ENCODE measurements at regions not wholly inside any gene's neighbourhood (a gene's known extent, or its start where the extent isn't known, plus 50 kb on each side); places are given as distances from the start of the nearest gene placed in this dataset.

DNA sequence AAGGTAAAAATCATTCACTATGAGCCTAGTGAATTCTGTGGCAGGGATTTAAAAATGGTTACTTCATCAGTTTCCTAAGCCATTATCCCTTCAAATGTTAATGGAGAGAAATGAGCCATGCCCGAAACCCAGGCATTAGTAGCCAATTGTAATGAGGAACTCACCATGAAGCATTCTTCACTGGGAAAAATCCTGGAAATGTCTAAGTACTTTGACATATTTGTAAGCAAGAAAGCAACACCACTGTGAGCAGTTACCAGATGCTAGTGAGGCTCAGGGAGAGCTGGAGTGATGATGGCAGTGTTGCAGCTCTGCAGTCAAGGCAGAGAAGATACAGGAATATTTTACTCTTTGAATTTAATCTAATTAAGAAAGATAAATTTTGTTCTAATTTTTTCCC is 220.0 kb upstream of the MBL2 start:
- Histone ChIP-seq H3K9me3 (ENCODE audit: low read depth, low read length) (no peaks in the 10 kb centered on the region), H3K9ac (ENCODE audit: insufficient read length) (no peak overlapping the region), H3K4me3 (no peak overlapping the region), H3K27ac (no peak overlapping the region), H3K36me3 (ENCODE audit: insufficient read depth, low read length) (no peaks in the 10 kb centered on the region)
- DNase-seq (ENCODE audit: low read depth, low spot score), result no peak
- no peak for TF ChIP-seq EZH2 (IDR thresholded peaks at IDR 0.05)
- no peak for TF ChIP-seq FOXP2 (optimal IDR thresholded peaks at IDR 0.05; ENCODE audit: control extremely low read depth, extremely low read length, insufficient read depth)
- TF ChIP-seq POLR2AphosphoS5 (IDR thresholded peaks at IDR 0.05; ENCODE audit: borderline replicate concordance, low read depth, low read length), result no peak

DNA sequence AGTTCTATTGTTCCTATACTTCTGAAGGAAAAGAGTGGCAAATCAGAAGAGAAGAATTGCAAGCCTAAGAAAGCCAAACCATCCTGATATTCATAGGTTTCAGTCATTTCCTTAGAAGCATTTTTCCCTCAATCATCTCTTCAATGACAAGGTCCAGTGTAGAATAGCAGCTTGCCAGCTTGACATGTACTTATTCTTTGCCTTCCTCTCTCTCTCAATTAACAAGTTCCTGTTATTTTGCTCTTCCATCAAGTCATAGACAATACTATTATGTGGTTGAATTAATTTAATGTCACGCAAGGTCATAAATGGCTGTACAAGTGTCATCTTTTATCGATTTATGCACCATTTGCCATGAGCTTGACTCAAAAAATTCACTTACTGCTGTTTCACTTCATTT is 216.3 kb upstream of the MBL2 start:
- H3K4me3 ChIP-seq, result no peak overlapping the region
- no peak for DNase-seq (ENCODE audit: low read depth, low spot score)
- no peak overlapping the region for H3K9ac ChIP-seq (ENCODE audit: insufficient read length)
- no peak overlapping the region for H3K27ac ChIP-seq
- no peaks in the 10 kb centered on the region for H3K36me3 ChIP-seq (ENCODE audit: insufficient read depth, low read length)
- H3K9me3 ChIP-seq (ENCODE audit: low read depth, low read length), result no peaks in the 10 kb centered on the region
- TF ChIP-seq EZH2 (IDR thresholded peaks at IDR 0.05) (no peak), POLR2AphosphoS5 (IDR thresholded peaks at IDR 0.05; ENCODE audit: borderline replicate concordance, low read depth, low read length) (no peak), FOXP2 (optimal IDR thresholded peaks at IDR 0.05; ENCODE audit: control extremely low read depth, extremely low read length, insufficient read depth) (no peak)

DNA sequence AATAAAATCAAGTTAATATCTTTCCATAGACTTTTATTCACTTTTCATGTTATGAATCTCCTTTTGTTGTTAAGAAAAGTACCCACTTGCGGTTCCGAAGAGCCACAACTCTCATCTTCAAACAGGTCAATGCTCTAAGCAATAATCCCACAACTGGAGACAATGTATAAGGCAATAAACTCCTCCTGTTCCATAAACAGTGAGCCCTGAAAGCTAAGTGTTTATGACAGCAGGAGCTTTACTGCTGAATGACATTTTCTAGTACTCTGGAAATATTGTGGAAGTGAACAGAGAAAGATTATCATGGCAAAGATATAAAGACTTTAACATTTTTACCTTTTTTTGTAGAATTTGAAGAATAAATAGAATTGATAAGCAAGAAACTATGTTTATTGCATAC is 213.5 kb upstream of the MBL2 start:
- Histone ChIP-seq H3K4me3 (no peak overlapping the region), H3K9me3 (ENCODE audit: low read depth, low read length) (no peaks in the 10 kb centered on the region), H3K27ac (no peak overlapping the region), H3K36me3 (ENCODE audit: insufficient read depth, low read length) (no peaks in the 10 kb centered on the region), H3K9ac (ENCODE audit: insufficient read length) (no peak overlapping the region)
- TF ChIP-seq FOXP2 (optimal IDR thresholded peaks at IDR 0.05; ENCODE audit: control extremely low read depth, extremely low read length, insufficient read depth), result no peak
- TF ChIP-seq EZH2 (IDR thresholded peaks at IDR 0.05), result no peak
- no peak for TF ChIP-seq POLR2AphosphoS5 (IDR thresholded peaks at IDR 0.05; ENCODE audit: borderline replicate concordance, low read depth, low read length)
- DNase-seq (ENCODE audit: low read depth, low spot score), result no peak

DNA sequence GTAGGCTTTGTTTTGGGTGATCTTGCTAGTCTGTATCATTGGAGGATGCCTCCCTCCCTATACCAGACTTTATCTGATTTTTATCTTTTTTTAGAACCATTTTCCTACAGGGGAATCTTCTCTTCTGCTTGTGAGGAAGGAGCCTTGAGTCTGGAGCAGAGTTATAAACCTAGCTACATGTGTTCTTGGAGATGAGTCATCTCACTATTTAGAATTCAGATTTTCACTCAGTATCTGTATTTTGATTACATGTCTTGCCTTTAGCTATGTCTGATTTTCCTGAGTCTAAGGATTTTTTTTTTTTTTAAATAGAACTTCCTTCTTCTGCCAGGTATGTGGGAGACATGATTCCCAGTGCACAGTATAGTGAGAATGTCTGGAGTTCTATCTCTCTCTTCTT is 211.6 kb upstream of the MBL2 start:
- no peak for DNase-seq (ENCODE audit: low read depth, low spot score)
- Histone ChIP-seq H3K9ac (ENCODE audit: insufficient read length) (no peak overlapping the region), H3K4me3 (no peak overlapping the region), H3K36me3 (ENCODE audit: insufficient read depth, low read length) (no peaks in the 10 kb centered on the region), H3K27ac (no peak overlapping the region), H3K9me3 (ENCODE audit: low read depth, low read length) (no peaks in the 10 kb centered on the region)
- TF ChIP-seq POLR2AphosphoS5 (IDR thresholded peaks at IDR 0.05; ENCODE audit: borderline replicate concordance, low read depth, low read length), result no peak
- no peak for TF ChIP-seq FOXP2 (optimal IDR thresholded peaks at IDR 0.05; ENCODE audit: control extremely low read depth, extremely low read length, insufficient read depth)
- TF ChIP-seq EZH2 (IDR thresholded peaks at IDR 0.05), result no peak

DNA sequence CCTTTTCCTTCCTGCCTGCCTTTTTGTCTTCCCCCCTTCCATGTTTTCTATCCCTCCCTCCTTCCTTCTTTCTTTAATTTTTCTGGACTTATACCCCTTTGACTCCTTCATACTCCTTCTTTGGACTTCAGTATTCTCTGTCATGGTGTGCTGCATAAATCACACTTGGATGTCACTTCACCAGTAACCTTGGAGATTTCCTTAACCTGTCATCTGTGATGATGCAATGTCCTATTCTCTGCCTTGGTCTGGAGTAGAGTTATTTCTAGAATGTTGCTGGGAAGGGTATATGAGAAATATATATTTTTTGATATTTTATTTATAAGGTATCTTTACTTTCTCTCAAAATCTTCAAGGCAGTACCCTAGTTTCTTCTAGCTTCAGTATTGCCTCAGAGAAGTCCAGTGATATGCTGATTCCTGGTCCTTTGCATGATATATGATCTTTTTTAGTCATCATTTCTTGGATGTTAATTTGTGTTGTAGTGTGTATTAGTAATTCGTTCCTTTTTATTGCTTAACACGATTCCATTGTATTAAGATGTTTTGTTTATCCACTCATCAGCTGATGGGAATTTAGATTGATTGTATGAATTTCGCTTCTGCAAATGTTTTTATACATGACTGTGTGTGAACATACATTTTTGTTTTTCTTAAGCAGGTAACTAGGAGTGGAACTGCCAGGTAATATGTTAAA is 206.9 kb upstream of the MBL2 start:
- no peaks in the 10 kb centered on the region for H3K9me3 ChIP-seq (ENCODE audit: low read depth, low read length)

DNA sequence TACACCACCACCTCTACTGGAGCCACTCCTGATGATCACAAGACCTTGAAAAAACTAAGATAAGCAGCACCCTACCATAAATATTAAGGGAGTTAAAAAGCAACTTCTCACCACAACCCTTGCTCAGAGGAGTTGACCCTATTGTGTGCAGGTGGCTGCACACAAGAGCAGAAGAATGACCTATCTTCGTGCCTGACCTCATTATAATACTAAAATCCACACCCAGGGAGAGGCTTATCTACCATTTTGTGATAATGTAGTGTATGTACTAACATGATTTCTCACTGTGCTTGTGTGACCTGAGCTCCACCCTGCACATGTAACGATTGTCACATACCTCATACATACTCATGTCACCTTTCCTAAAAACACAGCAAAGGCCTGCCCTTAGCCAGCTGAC is 205.0 kb upstream of the MBL2 start:
- Histone ChIP-seq H3K4me3 (no peak overlapping the region), H3K27ac (no peak overlapping the region), H3K9ac (ENCODE audit: insufficient read length) (no peak overlapping the region), H3K36me3 (ENCODE audit: insufficient read depth, low read length) (no peaks in the 10 kb centered on the region), H3K9me3 (ENCODE audit: low read depth, low read length) (no peaks in the 10 kb centered on the region)
- DNase-seq (ENCODE audit: low read depth, low spot score), result no peak
- TF ChIP-seq FOXP2 (optimal IDR thresholded peaks at IDR 0.05; ENCODE audit: control extremely low read depth, extremely low read length, insufficient read depth) (no peak), EZH2 (IDR thresholded peaks at IDR 0.05) (no peak), POLR2AphosphoS5 (IDR thresholded peaks at IDR 0.05; ENCODE audit: borderline replicate concordance, low read depth, low read length) (no peak)

More for the DNA sequence above, 206.9 kb upstream of the MBL2 start:
- no peak overlapping the region for H3K4me3 ChIP-seq
- no peaks in the 10 kb centered on the region for H3K36me3 ChIP-seq (ENCODE audit: insufficient read depth, low read length)
- H3K9ac ChIP-seq (ENCODE audit: insufficient read length), result no peak overlapping the region
- no peak for DNase-seq (ENCODE audit: low read depth, low spot score)
- TF ChIP-seq FOXP2 (optimal IDR thresholded peaks at IDR 0.05; ENCODE audit: control extremely low read depth, extremely low read length, insufficient read depth) (no peak), POLR2AphosphoS5 (IDR thresholded peaks at IDR 0.05; ENCODE audit: borderline replicate concordance, low read depth, low read length) (no peak), EZH2 (IDR thresholded peaks at IDR 0.05) (no peak)
- no peak overlapping the region for H3K27ac ChIP-seq

DNA sequence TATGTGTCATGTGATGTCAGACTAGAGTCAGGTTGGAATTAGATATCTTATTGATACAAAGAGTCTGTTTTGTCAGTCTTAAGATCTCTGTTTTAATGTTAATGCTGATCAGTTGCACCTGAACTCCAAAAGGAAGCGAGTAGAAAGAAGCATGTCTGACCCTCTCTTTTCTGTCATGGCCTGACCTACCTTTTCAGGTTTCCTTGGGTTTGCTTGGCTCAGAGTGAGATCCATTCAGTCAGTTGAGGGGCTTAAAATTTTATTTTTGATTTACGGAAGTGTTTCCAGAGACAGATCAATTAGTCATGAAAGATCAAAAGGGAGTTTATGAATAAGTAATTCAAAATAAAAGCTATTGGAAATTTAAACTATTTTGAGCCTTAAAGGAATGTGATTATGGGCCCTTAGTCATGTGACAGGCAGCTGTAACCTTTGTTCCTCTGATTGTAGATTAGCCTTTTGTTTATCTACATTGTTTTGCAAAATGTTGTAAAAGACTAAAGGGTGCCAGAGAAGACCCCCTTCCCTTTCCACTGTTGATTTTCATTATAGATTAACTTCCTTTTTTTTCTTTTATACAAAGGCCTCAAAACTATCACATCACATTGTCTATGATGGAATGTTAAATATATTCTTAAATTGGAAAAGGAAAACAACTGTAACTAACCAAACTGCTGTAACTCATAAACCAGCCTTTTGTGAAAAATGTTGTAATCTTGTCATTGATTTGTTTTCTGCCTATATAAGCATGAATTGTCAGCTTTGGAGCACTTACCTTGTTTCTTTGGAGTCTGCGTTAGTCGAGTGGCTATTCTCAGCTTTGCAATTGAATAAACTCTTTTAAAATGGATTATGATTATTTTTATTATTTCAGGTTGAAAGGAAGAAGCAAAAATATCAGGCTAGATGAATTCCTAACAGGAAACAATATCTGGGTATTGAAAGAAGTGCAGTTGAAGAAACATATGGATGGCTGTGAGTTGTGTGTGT is 195.5 kb upstream of the MBL2 start:
- Histone ChIP-seq H3K4me3 (no peak overlapping the region), H3K27ac (no peak overlapping the region), H3K9ac (ENCODE audit: insufficient read length) (no peak overlapping the region), H3K9me3 (ENCODE audit: low read depth, low read length) (no peaks in the 10 kb centered on the region), H3K36me3 (ENCODE audit: insufficient read depth, low read length) (no peaks in the 10 kb centered on the region)
- DNase-seq (ENCODE audit: low read depth, low spot score), result no peak
- TF ChIP-seq EZH2 (IDR thresholded peaks at IDR 0.05), result no peak
- TF ChIP-seq POLR2AphosphoS5 (IDR thresholded peaks at IDR 0.05; ENCODE audit: borderline replicate concordance, low read depth, low read length), result no peak
- TF ChIP-seq FOXP2 (optimal IDR thresholded peaks at IDR 0.05; ENCODE audit: control extremely low read depth, extremely low read length, insufficient read depth), result no peak

DNA sequence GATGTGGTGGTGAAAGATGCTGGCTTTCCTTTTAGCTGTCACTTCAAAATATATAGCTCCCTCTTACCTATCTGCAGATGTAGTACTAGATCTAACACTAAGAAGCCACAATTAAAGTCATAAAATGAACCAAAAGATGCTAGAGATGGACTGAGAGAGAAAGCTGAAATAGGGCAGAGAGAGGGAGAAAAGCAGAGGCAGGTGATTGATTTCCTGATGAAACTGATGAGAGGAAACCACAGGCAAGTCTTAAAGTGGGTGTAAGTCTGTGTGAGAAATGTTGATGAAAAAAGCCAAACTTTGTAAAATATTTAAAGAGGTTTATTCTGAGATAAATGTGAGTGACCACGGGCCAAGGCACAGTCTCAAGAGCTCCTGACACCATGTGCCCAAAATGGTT is 194.3 kb upstream of the MBL2 start:
- Histone ChIP-seq H3K4me3 (no peak overlapping the region), H3K27ac (no peak overlapping the region), H3K9me3 (ENCODE audit: low read depth, low read length) (no peaks in the 10 kb centered on the region), H3K9ac (ENCODE audit: insufficient read length) (no peak overlapping the region), H3K36me3 (ENCODE audit: insufficient read depth, low read length) (no peaks in the 10 kb centered on the region)
- TF ChIP-seq EZH2 (IDR thresholded peaks at IDR 0.05), result no peak
- TF ChIP-seq FOXP2 (optimal IDR thresholded peaks at IDR 0.05; ENCODE audit: control extremely low read depth, extremely low read length, insufficient read depth), result no peak
- TF ChIP-seq POLR2AphosphoS5 (IDR thresholded peaks at IDR 0.05; ENCODE audit: borderline replicate concordance, low read depth, low read length), result no peak
- no peak for DNase-seq (ENCODE audit: low read depth, low spot score)

All from SK-N-MC (cell line).